ENCODE measurements at regions not wholly inside any gene's neighbourhood (a gene's known extent, or its start where the extent isn't known, plus 50 kb on each side); places are given as distances from the start of the nearest gene placed in this dataset.

- DNase-seq, result no peak
- 54 to 56% methylated on average over 9 to 11 of the region's 11 CpGs for WGBS, 2 experiments (ENCODE audit: low coverage in 1 of 2, low lambda C conversion rate in 2 of 2, missing lambda C conversion rate in 2 of 2)
These were observed 379.1 kb downstream of the TMEM121 start for GRCh38 chr14:105905456-105905855.

GRCh38 chr14:105907276-105907675, 380.9 kb downstream of the TMEM121 start:
- no peaks in the 10 kb centered on the region for H3K9me3 ChIP-seq (ENCODE audit: low read depth)
- no peak overlapping the region for H2AFZ ChIP-seq
- no peak for TF ChIP-seq EZH2phosphoT487 (IDR thresholded peaks at IDR 0.05; ENCODE audit: insufficient read depth, low read depth)
- no peak for TF ChIP-seq EZH2 (IDR thresholded peaks at IDR 0.05; ENCODE audit: insufficient read depth, poor library complexity, severe bottlenecking)
- no peaks in the 10 kb centered on the region for H3F3A ChIP-seq (ENCODE audit: insufficient read depth)
- 45 to 60% methylated on average over 3 of the region's 3 CpGs for WGBS, 2 experiments (ENCODE audit: low coverage in 1 of 2, low lambda C conversion rate in 2 of 2, missing lambda C conversion rate in 2 of 2)
- H3K4me1 ChIP-seq (ENCODE audit: insufficient read depth), result no peaks in the 10 kb centered on the region
- H3K36me3 ChIP-seq (ENCODE audit: low read depth), result no peaks in the 10 kb centered on the region
- no peaks in the 10 kb centered on the region for H3K27me3 ChIP-seq (replicated peaks; ENCODE audit: insufficient read depth)
- H3K4me2 ChIP-seq (ENCODE audit: unreplicated experiment), result no peak overlapping the region
- H3K79me2 ChIP-seq (ENCODE audit: insufficient read depth), result no peaks in the 10 kb centered on the region
- in situ Hi-C loops (cut with MboI), result no loop called here
- H4K20me1 ChIP-seq (ENCODE audit: insufficient read depth), result no peaks in the 10 kb centered on the region
- H3K4me3 ChIP-seq, result no peak overlapping the region
- no peaks in the 10 kb centered on the region for H3K9me2 ChIP-seq (ENCODE audit: insufficient read depth)
- DNase-seq, result no peak
- no peak overlapping the region for H3K27ac ChIP-seq
- H3K9ac ChIP-seq, result no peak overlapping the region

More at GRCh38 chr14:105905456-105905855, 379.1 kb downstream of the TMEM121 start:
- H3K4me3 ChIP-seq, result no peak overlapping the region
- H3K27ac ChIP-seq, result no peak overlapping the region
- TF ChIP-seq EZH2 (IDR thresholded peaks at IDR 0.05; ENCODE audit: insufficient read depth, poor library complexity, severe bottlenecking) (no peak), EZH2phosphoT487 (IDR thresholded peaks at IDR 0.05; ENCODE audit: insufficient read depth, low read depth) (no peak)
- no peaks in the 10 kb centered on the region for H4K20me1 ChIP-seq (ENCODE audit: insufficient read depth)
- no peak overlapping the region for H2AFZ ChIP-seq
- no peaks in the 10 kb centered on the region for H3F3A ChIP-seq (ENCODE audit: insufficient read depth)
- no peaks in the 10 kb centered on the region for H3K79me2 ChIP-seq (ENCODE audit: insufficient read depth)
- no peak overlapping the region for H3K4me2 ChIP-seq (ENCODE audit: unreplicated experiment)
- H3K27me3 ChIP-seq (replicated peaks; ENCODE audit: insufficient read depth), result no peaks in the 10 kb centered on the region
- no peaks in the 10 kb centered on the region for H3K4me1 ChIP-seq (ENCODE audit: insufficient read depth)
- no peaks in the 10 kb centered on the region for H3K9me3 ChIP-seq (ENCODE audit: low read depth)
- in situ Hi-C loops (cut with MboI), result no loop called here
- H3K9me2 ChIP-seq (ENCODE audit: insufficient read depth), result no peaks in the 10 kb centered on the region
- H3K36me3 ChIP-seq (ENCODE audit: low read depth), result no peaks in the 10 kb centered on the region
- H3K9ac ChIP-seq, result no peak overlapping the region

- Histone ChIP-seq H3K27me3 (replicated peaks; ENCODE audit: insufficient read depth) (no peaks in the 10 kb centered on the region), H3K27ac (no peak overlapping the region), H3K4me1 (ENCODE audit: insufficient read depth) (no peaks in the 10 kb centered on the region), H4K20me1 (ENCODE audit: insufficient read depth) (no peaks in the 10 kb centered on the region), H3K9me2 (ENCODE audit: insufficient read depth) (no peaks in the 10 kb centered on the region), H3K9me3 (ENCODE audit: low read depth) (no peaks in the 10 kb centered on the region), H3K79me2 (ENCODE audit: insufficient read depth) (no peaks in the 10 kb centered on the region), H3F3A (ENCODE audit: insufficient read depth) (no peaks in the 10 kb centered on the region), H3K4me2 (ENCODE audit: unreplicated experiment) (no peak overlapping the region), H3K4me3 (no peak overlapping the region), H3K9ac (no peak overlapping the region), H3K36me3 (ENCODE audit: low read depth) (no peaks in the 10 kb centered on the region), H2AFZ (no peak overlapping the region)
- DNase-seq, result no peak
- WGBS, 2 experiments (ENCODE audit: low coverage in 1 of 2, low lambda C conversion rate in 2 of 2, missing lambda C conversion rate in 2 of 2), result 10 to 17% methylated on average over 6 of the region's 6 CpGs
- in situ Hi-C loops (cut with MboI), result no loop called here
- no peak for TF ChIP-seq EZH2phosphoT487 (IDR thresholded peaks at IDR 0.05; ENCODE audit: insufficient read depth, low read depth)
- no peak for TF ChIP-seq EZH2 (IDR thresholded peaks at IDR 0.05; ENCODE audit: insufficient read depth, poor library complexity, severe bottlenecking)
These were observed 381.6 kb downstream of the TMEM121 start for GRCh38 chr14:105908006-105908405.

DNA sequence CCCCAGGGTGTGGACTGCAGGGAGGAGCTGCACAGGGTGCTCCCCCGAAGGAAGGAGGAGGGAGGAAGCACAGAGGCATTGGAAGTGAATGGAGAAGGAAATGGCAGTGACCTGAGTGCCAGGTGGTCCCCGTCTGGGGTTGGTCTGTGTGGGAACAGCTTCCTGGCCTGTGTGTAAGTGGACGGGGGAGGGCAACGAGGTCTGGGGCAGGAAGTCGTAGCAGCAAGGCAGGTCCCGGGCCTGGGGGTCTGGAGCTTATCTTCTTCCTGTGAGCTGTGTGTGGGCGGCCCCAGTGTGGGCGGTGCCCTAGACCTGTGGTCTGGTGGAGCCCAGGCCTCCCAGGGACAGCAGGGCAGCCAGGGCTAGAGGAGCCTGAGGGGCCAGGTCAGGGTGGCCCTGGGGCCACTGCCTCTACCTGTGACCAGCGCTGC, 382.1 kb downstream of the TMEM121 start:
- in situ Hi-C loops (cut with MboI), result no loop called here
- WGBS, 2 experiments (ENCODE audit: low coverage in 1 of 2, low lambda C conversion rate in 2 of 2, missing lambda C conversion rate in 2 of 2), result 46 to 51% methylated on average over 8 to 9 of the region's 9 CpGs
- Histone ChIP-seq H3F3A (ENCODE audit: insufficient read depth) (no peaks in the 10 kb centered on the region), H4K20me1 (ENCODE audit: insufficient read depth) (no peaks in the 10 kb centered on the region), H3K9ac (no peak overlapping the region), H2AFZ (no peak overlapping the region), H3K36me3 (ENCODE audit: low read depth) (no peaks in the 10 kb centered on the region), H3K79me2 (ENCODE audit: insufficient read depth) (no peaks in the 10 kb centered on the region), H3K9me3 (ENCODE audit: low read depth) (no peaks in the 10 kb centered on the region), H3K9me2 (ENCODE audit: insufficient read depth) (no peaks in the 10 kb centered on the region), H3K4me1 (ENCODE audit: insufficient read depth) (no peaks in the 10 kb centered on the region), H3K4me3 (no peak overlapping the region), H3K27me3 (replicated peaks; ENCODE audit: insufficient read depth) (no peaks in the 10 kb centered on the region), H3K4me2 (ENCODE audit: unreplicated experiment) (no peak overlapping the region), H3K27ac (no peak overlapping the region)
- no peak for DNase-seq
- TF ChIP-seq EZH2phosphoT487 (IDR thresholded peaks at IDR 0.05; ENCODE audit: insufficient read depth, low read depth), result no peak
